LNCaP clone FGC (cell line): ENCODE measurements at regions not wholly inside any gene's neighbourhood (a gene's known extent, or its start where the extent isn't known, plus 50 kb on each side); places are given as distances from the start of the nearest gene placed in this dataset.

Experiments used
- DNase-seq: peaks from one replicate; pipeline ENCODE4 v3.0.0-alpha.2; 2011; ENCODE audit warnings: low read depth
- H3K4me3 ChIP-seq: 2 replicates; pipeline ENCODE4 v1.5.1; 2011; ENCODE audit warnings: mild to moderate bottlenecking, low read depth, low read length, control low read depth
- CTCF ChIP-seq: IDR thresholded peaks from 2 replicates; pipeline ENCODE4 v1.5.1; 2012; ENCODE audit warnings: mild to moderate bottlenecking; ENCODE audit not compliant: control insufficient read depth, insufficient read depth; ENCODE audit errors: extremely low read depth

- TF ChIP-seq CTCF = no peak
- no peak for DNase-seq
- no peak overlapping the region for H3K4me3 ChIP-seq
Measured at GRCh38 chr5:145591578-145591977, 243.6 kb downstream of the PRELID2 start.

GRCh38 chr5:145589063-145589462 lies 246.1 kb downstream of the PRELID2 start:
- TF ChIP-seq CTCF = no peak
- H3K4me3 ChIP-seq = no peak overlapping the region
- no peak for DNase-seq

DNA sequence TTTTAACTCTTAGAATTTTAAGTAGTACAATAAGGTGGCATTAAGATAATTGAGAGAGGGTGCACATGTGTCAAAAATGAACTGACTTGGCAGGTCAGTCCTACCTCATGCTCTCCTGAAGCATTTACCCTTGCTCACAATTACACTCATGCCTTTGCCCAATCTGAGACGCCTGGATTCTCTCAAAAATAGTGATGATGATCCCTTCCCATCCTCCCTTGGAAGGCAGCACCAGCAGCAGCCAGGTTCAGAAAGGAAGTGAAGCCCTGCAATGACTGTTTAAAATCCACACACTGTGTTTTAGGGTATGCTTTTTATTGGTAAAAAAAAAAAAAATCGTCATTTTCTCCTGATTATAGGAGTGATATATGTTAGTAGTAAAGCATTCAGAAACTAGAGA lies 246.6 kb downstream of the PRELID2 start:
- TF ChIP-seq CTCF = no peak
- DNase-seq = no peak

GRCh38 chr5:145588113-145588512 lies 247.0 kb downstream of the PRELID2 start:
- H3K4me3 ChIP-seq = no peak overlapping the region
- no peak for DNase-seq
- no peak for TF ChIP-seq CTCF

More for the DNA sequence above, 246.6 kb downstream of the PRELID2 start:
- no peak overlapping the region for H3K4me3 ChIP-seq

DNA sequence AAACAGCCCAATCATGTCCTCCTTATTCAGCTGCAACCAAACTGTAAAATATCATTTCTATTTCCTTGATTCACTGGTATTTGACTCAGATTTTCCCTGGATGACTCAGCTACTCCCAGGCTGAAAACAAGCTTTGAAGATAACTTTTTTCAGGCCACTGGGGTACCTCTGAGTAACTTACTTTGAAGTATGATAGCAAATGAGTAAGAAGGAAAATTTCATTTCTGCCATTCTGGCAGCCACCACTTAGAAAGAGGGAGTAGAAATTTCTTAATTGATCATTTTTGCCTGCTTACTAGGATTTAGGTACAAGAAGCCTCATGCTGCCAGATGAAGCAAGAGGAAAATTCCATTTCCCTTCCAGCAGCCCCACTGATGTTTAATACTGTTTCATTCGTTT lies 247.4 kb downstream of the PRELID2 start:
- H3K4me3 ChIP-seq = no peak overlapping the region
- TF ChIP-seq CTCF = no peak
- DNase-seq = no peak

- no peak for DNase-seq
- TF ChIP-seq CTCF = no peak
- H3K4me3 ChIP-seq = no peak overlapping the region
Measured at GRCh38 chr5:145587308-145587672, 247.9 kb downstream of the PRELID2 start.

GRCh38 chr5:145586661-145587307 lies 248.4 kb downstream of the PRELID2 start:
- no peak overlapping the region for H3K4me3 ChIP-seq
- no peak for DNase-seq
- no peak for TF ChIP-seq CTCF
